ENCODE measurements at regions not wholly inside any gene's neighbourhood (a gene's known extent, or its start where the extent isn't known, plus 50 kb on each side); places are given as distances from the start of the nearest gene placed in this dataset.

GRCh38 chr18:24827501-24827900 lies 367.1 kb downstream of the HRH4 start:
- Histone ChIP-seq H3K27ac (ENCODE audit: low read depth in 2 of 2, low read length in 2 of 2) (no peak overlapping the region), H3K27me3 (ENCODE audit: control insufficient read depth in 2 of 2, insufficient read depth in 2 of 2, low read length in 2 of 2) (no peaks in the 10 kb centered on the region), H3K9me3 (ENCODE audit: control insufficient read depth in 2 of 2, low read length in 2 of 2) (no peaks in the 10 kb centered on the region), H3K4me1 (ENCODE audit: control insufficient read depth in 2 of 2, insufficient read depth in 2 of 2, low read length in 2 of 2) (no peaks in the 10 kb centered on the region), H3K36me3 (ENCODE audit: control insufficient read depth in 2 of 2, insufficient read depth in 2 of 2, low read length in 2 of 2) (no peaks in the 10 kb centered on the region), H3K4me3 (ENCODE audit: low read length in 2 of 2) (no peak overlapping the region), H3K9ac (ENCODE audit: low read depth in 1 of 2, low read length in 2 of 2) (no peak overlapping the region)

- H3K4me3 ChIP-seq (ENCODE audit: low read length in 2 of 2) = no peak overlapping the region
- no peaks in the 10 kb centered on the region for H3K9me3 ChIP-seq (ENCODE audit: control insufficient read depth in 2 of 2, low read length in 2 of 2)
- H3K27me3 ChIP-seq (ENCODE audit: control insufficient read depth in 2 of 2, insufficient read depth in 2 of 2, low read length in 2 of 2) = no peaks in the 10 kb centered on the region
- no peaks in the 10 kb centered on the region for H3K4me1 ChIP-seq (ENCODE audit: control insufficient read depth in 2 of 2, insufficient read depth in 2 of 2, low read length in 2 of 2)
- no peak overlapping the region for H3K9ac ChIP-seq (ENCODE audit: low read depth in 1 of 2, low read length in 2 of 2)
- no peak overlapping the region for H3K27ac ChIP-seq (ENCODE audit: low read depth in 2 of 2, low read length in 2 of 2)
- H3K36me3 ChIP-seq (ENCODE audit: control insufficient read depth in 2 of 2, insufficient read depth in 2 of 2, low read length in 2 of 2) = no peaks in the 10 kb centered on the region
These were observed 370.6 kb downstream of the HRH4 start for GRCh38 chr18:24831081-24831480.

- H3K36me3 ChIP-seq (ENCODE audit: control insufficient read depth in 2 of 2, insufficient read depth in 2 of 2, low read length in 2 of 2) = no peaks in the 10 kb centered on the region
- H3K4me3 ChIP-seq (ENCODE audit: low read length in 2 of 2) = no peak overlapping the region
- H3K9me3 ChIP-seq (ENCODE audit: control insufficient read depth in 2 of 2, low read length in 2 of 2) = no peaks in the 10 kb centered on the region
- no peaks in the 10 kb centered on the region for H3K27me3 ChIP-seq (ENCODE audit: control insufficient read depth in 2 of 2, insufficient read depth in 2 of 2, low read length in 2 of 2)
- H3K9ac ChIP-seq (ENCODE audit: low read depth in 1 of 2, low read length in 2 of 2) = no peak overlapping the region
- H3K4me1 ChIP-seq (ENCODE audit: control insufficient read depth in 2 of 2, insufficient read depth in 2 of 2, low read length in 2 of 2) = no peaks in the 10 kb centered on the region
- no peak overlapping the region for H3K27ac ChIP-seq (ENCODE audit: low read depth in 2 of 2, low read length in 2 of 2)
These were observed 371.6 kb downstream of the HRH4 start for GRCh38 chr18:24831871-24832665.

- H3K27me3 ChIP-seq (ENCODE audit: control insufficient read depth in 2 of 2, insufficient read depth in 2 of 2, low read length in 2 of 2) = no peaks in the 10 kb centered on the region
- H3K4me1 ChIP-seq (ENCODE audit: control insufficient read depth in 2 of 2, insufficient read depth in 2 of 2, low read length in 2 of 2) = no peaks in the 10 kb centered on the region
- H3K9ac ChIP-seq (ENCODE audit: low read depth in 1 of 2, low read length in 2 of 2) = no peak overlapping the region
- no peaks in the 10 kb centered on the region for H3K36me3 ChIP-seq (ENCODE audit: control insufficient read depth in 2 of 2, insufficient read depth in 2 of 2, low read length in 2 of 2)
- H3K9me3 ChIP-seq (ENCODE audit: control insufficient read depth in 2 of 2, low read length in 2 of 2) = no peaks in the 10 kb centered on the region
- H3K27ac ChIP-seq (ENCODE audit: low read depth in 2 of 2, low read length in 2 of 2) = no peak overlapping the region
- H3K4me3 ChIP-seq (ENCODE audit: low read length in 2 of 2) = no peak overlapping the region
These were observed 375.3 kb downstream of the HRH4 start for GRCh38 chr18:24835751-24836150.

- H3K36me3 ChIP-seq (ENCODE audit: control insufficient read depth in 2 of 2, insufficient read depth in 2 of 2, low read length in 2 of 2) = no peaks in the 10 kb centered on the region
- no peak overlapping the region for H3K27ac ChIP-seq (ENCODE audit: low read depth in 2 of 2, low read length in 2 of 2)
- H3K4me3 ChIP-seq (ENCODE audit: low read length in 2 of 2) = no peak overlapping the region
- no peak overlapping the region for H3K9ac ChIP-seq (ENCODE audit: low read depth in 1 of 2, low read length in 2 of 2)
- H3K27me3 ChIP-seq (ENCODE audit: control insufficient read depth in 2 of 2, insufficient read depth in 2 of 2, low read length in 2 of 2) = no peaks in the 10 kb centered on the region
- no peaks in the 10 kb centered on the region for H3K4me1 ChIP-seq (ENCODE audit: control insufficient read depth in 2 of 2, insufficient read depth in 2 of 2, low read length in 2 of 2)
- H3K9me3 ChIP-seq (ENCODE audit: control insufficient read depth in 2 of 2, low read length in 2 of 2) = no peaks in the 10 kb centered on the region
These were observed 376.6 kb downstream of the HRH4 start for GRCh38 chr18:24837066-24837465.

GRCh38 chr18:24840051-24840450 lies 379.6 kb downstream of the HRH4 start:
- no peak overlapping the region for H3K4me3 ChIP-seq (ENCODE audit: low read length in 2 of 2)
- H3K4me1 ChIP-seq (ENCODE audit: control insufficient read depth in 2 of 2, insufficient read depth in 2 of 2, low read length in 2 of 2) = no peaks in the 10 kb centered on the region
- H3K36me3 ChIP-seq (ENCODE audit: control insufficient read depth in 2 of 2, insufficient read depth in 2 of 2, low read length in 2 of 2) = no peaks in the 10 kb centered on the region
- no peak overlapping the region for H3K9ac ChIP-seq (ENCODE audit: low read depth in 1 of 2, low read length in 2 of 2)
- no peak overlapping the region for H3K27ac ChIP-seq (ENCODE audit: low read depth in 2 of 2, low read length in 2 of 2)
- no peaks in the 10 kb centered on the region for H3K27me3 ChIP-seq (ENCODE audit: control insufficient read depth in 2 of 2, insufficient read depth in 2 of 2, low read length in 2 of 2)
- no peaks in the 10 kb centered on the region for H3K9me3 ChIP-seq (ENCODE audit: control insufficient read depth in 2 of 2, low read length in 2 of 2)

GRCh38 chr18:24840640-24841039 lies 380.2 kb downstream of the HRH4 start:
- Histone ChIP-seq H3K36me3 (ENCODE audit: control insufficient read depth in 2 of 2, insufficient read depth in 2 of 2, low read length in 2 of 2) (no peaks in the 10 kb centered on the region), H3K4me3 (ENCODE audit: low read length in 2 of 2) (no peak overlapping the region), H3K9ac (ENCODE audit: low read depth in 1 of 2, low read length in 2 of 2) (no peak overlapping the region), H3K27me3 (ENCODE audit: control insufficient read depth in 2 of 2, insufficient read depth in 2 of 2, low read length in 2 of 2) (no peaks in the 10 kb centered on the region), H3K9me3 (ENCODE audit: control insufficient read depth in 2 of 2, low read length in 2 of 2) (no peaks in the 10 kb centered on the region), H3K4me1 (ENCODE audit: control insufficient read depth in 2 of 2, insufficient read depth in 2 of 2, low read length in 2 of 2) (no peaks in the 10 kb centered on the region), H3K27ac (ENCODE audit: low read depth in 2 of 2, low read length in 2 of 2) (no peak overlapping the region)

- no peaks in the 10 kb centered on the region for H3K36me3 ChIP-seq (ENCODE audit: control insufficient read depth in 2 of 2, insufficient read depth in 2 of 2, low read length in 2 of 2)
- H3K9me3 ChIP-seq (ENCODE audit: control insufficient read depth in 2 of 2, low read length in 2 of 2) = no peaks in the 10 kb centered on the region
- no peak overlapping the region for H3K27ac ChIP-seq (ENCODE audit: low read depth in 2 of 2, low read length in 2 of 2)
- no peak overlapping the region for H3K9ac ChIP-seq (ENCODE audit: low read depth in 1 of 2, low read length in 2 of 2)
- H3K27me3 ChIP-seq (ENCODE audit: control insufficient read depth in 2 of 2, insufficient read depth in 2 of 2, low read length in 2 of 2) = no peaks in the 10 kb centered on the region
- no peaks in the 10 kb centered on the region for H3K4me1 ChIP-seq (ENCODE audit: control insufficient read depth in 2 of 2, insufficient read depth in 2 of 2, low read length in 2 of 2)
- no peak overlapping the region for H3K4me3 ChIP-seq (ENCODE audit: low read length in 2 of 2)
These were observed 381.1 kb downstream of the HRH4 start for GRCh38 chr18:24841536-24841935.

GRCh38 chr18:24843123-24843522 lies 382.7 kb downstream of the HRH4 start:
- no peak overlapping the region for H3K9ac ChIP-seq (ENCODE audit: low read depth in 1 of 2, low read length in 2 of 2)
- H3K36me3 ChIP-seq (ENCODE audit: control insufficient read depth in 2 of 2, insufficient read depth in 2 of 2, low read length in 2 of 2) = no peaks in the 10 kb centered on the region
- H3K27me3 ChIP-seq (ENCODE audit: control insufficient read depth in 2 of 2, insufficient read depth in 2 of 2, low read length in 2 of 2) = no peaks in the 10 kb centered on the region
- H3K4me3 ChIP-seq (ENCODE audit: low read length in 2 of 2) = no peak overlapping the region
- H3K4me1 ChIP-seq (ENCODE audit: control insufficient read depth in 2 of 2, insufficient read depth in 2 of 2, low read length in 2 of 2) = no peaks in the 10 kb centered on the region
- no peaks in the 10 kb centered on the region for H3K9me3 ChIP-seq (ENCODE audit: control insufficient read depth in 2 of 2, low read length in 2 of 2)
- no peak overlapping the region for H3K27ac ChIP-seq (ENCODE audit: low read depth in 2 of 2, low read length in 2 of 2)

- no peak overlapping the region for H3K27ac ChIP-seq (ENCODE audit: low read depth in 2 of 2, low read length in 2 of 2)
- no peaks in the 10 kb centered on the region for H3K9me3 ChIP-seq (ENCODE audit: control insufficient read depth in 2 of 2, low read length in 2 of 2)
- no peak overlapping the region for H3K9ac ChIP-seq (ENCODE audit: low read depth in 1 of 2, low read length in 2 of 2)
- H3K36me3 ChIP-seq (ENCODE audit: control insufficient read depth in 2 of 2, insufficient read depth in 2 of 2, low read length in 2 of 2) = no peaks in the 10 kb centered on the region
- H3K4me1 ChIP-seq (ENCODE audit: control insufficient read depth in 2 of 2, insufficient read depth in 2 of 2, low read length in 2 of 2) = peaks cover 6 to 13% of the 10 kb centered on the region in 2 donors
- no peak overlapping the region for H3K4me3 ChIP-seq (ENCODE audit: low read length in 2 of 2)
- no peaks in the 10 kb centered on the region for H3K27me3 ChIP-seq (ENCODE audit: control insufficient read depth in 2 of 2, insufficient read depth in 2 of 2, low read length in 2 of 2)
These were observed 385.7 kb downstream of the HRH4 start for GRCh38 chr18:24846138-24846537.
